ENCODE measurements at regions not wholly inside any gene's neighbourhood (a gene's known extent, or its start where the extent isn't known, plus 50 kb on each side); places are given as distances from the start of the nearest gene placed in this dataset.

DNA sequence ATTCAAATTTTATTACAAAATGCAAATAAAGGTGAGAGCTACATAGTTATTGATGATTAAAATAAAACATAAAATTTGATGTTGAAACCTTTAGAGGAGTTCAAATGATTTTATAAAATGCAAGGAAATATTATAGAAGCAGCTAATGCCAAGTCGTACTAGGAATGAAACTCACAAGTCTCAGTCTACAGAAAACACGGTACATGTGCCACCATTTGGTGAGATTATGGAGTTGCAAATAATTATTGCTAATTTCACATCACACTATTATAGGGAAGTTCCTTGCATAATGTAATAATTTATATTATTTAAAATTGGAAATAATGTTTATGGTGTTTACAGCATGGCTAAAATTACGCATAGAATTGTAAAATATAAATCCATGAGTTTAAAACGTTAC lies 1601.7 kb upstream of the TENM3 start:
- H3K27ac ChIP-seq (replicated peaks), result no peak overlapping the region
- H3K27me3 ChIP-seq (ENCODE audit: insufficient read depth, poor library complexity, severe bottlenecking), result no peaks in the 10 kb centered on the region

DNA sequence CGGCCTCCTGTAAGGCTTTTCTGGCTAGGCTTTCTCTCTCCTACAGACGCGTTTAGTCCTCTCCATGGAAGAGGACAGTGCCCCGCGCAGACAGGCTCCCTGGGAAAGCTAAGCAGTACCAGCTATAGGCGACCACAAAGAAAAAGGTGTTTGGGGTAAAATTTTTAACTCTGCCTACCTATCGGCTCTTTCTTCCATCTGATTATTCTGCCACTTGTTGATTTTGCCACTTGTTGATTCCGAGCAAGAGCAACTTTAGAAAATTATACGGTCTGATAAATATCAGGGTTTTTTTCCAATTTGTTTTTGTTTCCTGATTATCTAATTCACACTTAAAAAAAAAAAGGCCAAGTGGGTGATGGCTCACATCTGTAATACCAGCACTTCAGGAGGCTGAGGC lies 1600.5 kb upstream of the TENM3 start:
- no peaks in the 10 kb centered on the region for H3K27me3 ChIP-seq (ENCODE audit: insufficient read depth, poor library complexity, severe bottlenecking)
- no peak overlapping the region for H3K27ac ChIP-seq (replicated peaks)
- H3K4me3 ChIP-seq (replicated peaks; ENCODE audit: insufficient read depth, low read length), result no peak overlapping the region
- TF ChIP-seq SPI1 (IDR thresholded peaks at IDR 0.05; ENCODE audit: borderline replicate concordance, low read depth), result no peak
- no peak for TF ChIP-seq POLR2AphosphoS5 (IDR thresholded peaks at IDR 0.05; ENCODE audit: low read depth)
- no peak for TF ChIP-seq GABPA (IDR thresholded peaks at IDR 0.05; ENCODE audit: low read depth)
- TF ChIP-seq, protein P1, sequence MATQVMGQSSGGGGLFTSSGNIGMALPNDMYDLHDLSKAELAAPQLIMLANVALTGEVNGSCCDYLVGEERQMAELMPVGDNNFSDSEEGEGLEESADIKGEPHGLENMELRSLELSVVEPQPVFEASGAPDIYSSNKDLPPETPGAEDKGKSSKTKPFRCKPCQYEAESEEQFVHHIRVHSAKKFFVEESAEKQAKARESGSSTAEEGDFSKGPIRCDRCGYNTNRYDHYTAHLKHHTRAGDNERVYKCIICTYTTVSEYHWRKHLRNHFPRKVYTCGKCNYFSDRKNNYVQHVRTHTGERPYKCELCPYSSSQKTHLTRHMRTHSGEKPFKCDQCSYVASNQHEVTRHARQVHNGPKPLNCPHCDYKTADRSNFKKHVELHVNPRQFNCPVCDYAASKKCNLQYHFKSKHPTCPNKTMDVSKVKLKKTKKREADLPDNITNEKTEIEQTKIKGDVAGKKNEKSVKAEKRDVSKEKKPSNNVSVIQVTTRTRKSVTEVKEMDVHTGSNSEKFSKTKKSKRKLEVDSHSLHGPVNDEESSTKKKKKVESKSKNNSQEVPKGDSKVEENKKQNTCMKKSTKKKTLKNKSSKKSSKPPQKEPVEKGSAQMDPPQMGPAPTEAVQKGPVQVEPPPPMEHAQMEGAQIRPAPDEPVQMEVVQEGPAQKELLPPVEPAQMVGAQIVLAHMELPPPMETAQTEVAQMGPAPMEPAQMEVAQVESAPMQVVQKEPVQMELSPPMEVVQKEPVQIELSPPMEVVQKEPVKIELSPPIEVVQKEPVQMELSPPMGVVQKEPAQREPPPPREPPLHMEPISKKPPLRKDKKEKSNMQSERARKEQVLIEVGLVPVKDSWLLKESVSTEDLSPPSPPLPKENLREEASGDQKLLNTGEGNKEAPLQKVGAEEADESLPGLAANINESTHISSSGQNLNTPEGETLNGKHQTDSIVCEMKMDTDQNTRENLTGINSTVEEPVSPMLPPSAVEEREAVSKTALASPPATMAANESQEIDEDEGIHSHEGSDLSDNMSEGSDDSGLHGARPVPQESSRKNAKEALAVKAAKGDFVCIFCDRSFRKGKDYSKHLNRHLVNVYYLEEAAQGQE (IDR thresholded peaks at IDR 0.05; ENCODE audit: insufficient replicate concordance, low read depth), result no peak
- TF ChIP-seq, protein P2, sequence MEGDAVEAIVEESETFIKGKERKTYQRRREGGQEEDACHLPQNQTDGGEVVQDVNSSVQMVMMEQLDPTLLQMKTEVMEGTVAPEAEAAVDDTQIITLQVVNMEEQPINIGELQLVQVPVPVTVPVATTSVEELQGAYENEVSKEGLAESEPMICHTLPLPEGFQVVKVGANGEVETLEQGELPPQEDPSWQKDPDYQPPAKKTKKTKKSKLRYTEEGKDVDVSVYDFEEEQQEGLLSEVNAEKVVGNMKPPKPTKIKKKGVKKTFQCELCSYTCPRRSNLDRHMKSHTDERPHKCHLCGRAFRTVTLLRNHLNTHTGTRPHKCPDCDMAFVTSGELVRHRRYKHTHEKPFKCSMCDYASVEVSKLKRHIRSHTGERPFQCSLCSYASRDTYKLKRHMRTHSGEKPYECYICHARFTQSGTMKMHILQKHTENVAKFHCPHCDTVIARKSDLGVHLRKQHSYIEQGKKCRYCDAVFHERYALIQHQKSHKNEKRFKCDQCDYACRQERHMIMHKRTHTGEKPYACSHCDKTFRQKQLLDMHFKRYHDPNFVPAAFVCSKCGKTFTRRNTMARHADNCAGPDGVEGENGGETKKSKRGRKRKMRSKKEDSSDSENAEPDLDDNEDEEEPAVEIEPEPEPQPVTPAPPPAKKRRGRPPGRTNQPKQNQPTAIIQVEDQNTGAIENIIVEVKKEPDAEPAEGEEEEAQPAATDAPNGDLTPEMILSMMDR (IDR thresholded peaks at IDR 0.05; ENCODE audit: insufficient read depth, low read length), result no peak
- DNase-seq (ENCODE audit: low read depth in 1 of 2, low spot score in 1 of 2), result no peak

More for the DNA sequence above, 1601.7 kb upstream of the TENM3 start:
- H3K4me3 ChIP-seq (replicated peaks; ENCODE audit: insufficient read depth, low read length), result no peak overlapping the region
- no peak for DNase-seq (ENCODE audit: low read depth in 1 of 2, low spot score in 1 of 2)
- TF ChIP-seq, protein P1 (IDR thresholded peaks at IDR 0.05; ENCODE audit: insufficient replicate concordance, low read depth), result no peak
- no peak for TF ChIP-seq GABPA (IDR thresholded peaks at IDR 0.05; ENCODE audit: low read depth)
- TF ChIP-seq, protein P2 (IDR thresholded peaks at IDR 0.05; ENCODE audit: insufficient read depth, low read length), result no peak
- no peak for TF ChIP-seq SPI1 (IDR thresholded peaks at IDR 0.05; ENCODE audit: borderline replicate concordance, low read depth)
- no peak for TF ChIP-seq POLR2AphosphoS5 (IDR thresholded peaks at IDR 0.05; ENCODE audit: low read depth)

DNA sequence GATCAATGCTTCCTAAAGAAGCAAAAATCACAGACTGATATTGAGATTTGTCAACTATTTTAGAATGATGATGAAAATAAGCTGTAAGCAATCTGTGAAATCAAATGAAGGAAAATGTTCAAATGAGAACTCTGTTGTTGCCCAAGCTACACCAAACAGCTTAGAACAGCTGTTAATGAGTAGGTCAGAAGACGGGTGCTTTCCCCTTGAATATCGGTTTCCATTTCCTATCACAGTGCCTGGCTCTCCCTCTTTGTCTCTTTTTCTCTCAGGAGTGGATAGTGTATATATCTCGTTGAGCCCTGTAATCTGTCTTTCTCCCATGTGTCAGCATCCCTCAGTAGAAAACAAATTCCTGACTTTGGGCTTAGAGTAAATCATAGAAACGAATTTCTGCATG lies 1592.9 kb upstream of the TENM3 start:
- no peaks in the 10 kb centered on the region for H3K27me3 ChIP-seq (ENCODE audit: insufficient read depth, poor library complexity, severe bottlenecking)
- DNase-seq (ENCODE audit: low read depth in 1 of 2, low spot score in 1 of 2), result no peak
- no peak for TF ChIP-seq GABPA (IDR thresholded peaks at IDR 0.05; ENCODE audit: low read depth)
- TF ChIP-seq POLR2AphosphoS5 (IDR thresholded peaks at IDR 0.05; ENCODE audit: low read depth), result no peak
- TF ChIP-seq, protein P1 (IDR thresholded peaks at IDR 0.05; ENCODE audit: insufficient replicate concordance, low read depth), result no peak
- TF ChIP-seq, protein P2 (IDR thresholded peaks at IDR 0.05; ENCODE audit: insufficient read depth, low read length), result no peak
- no peak for TF ChIP-seq SPI1 (IDR thresholded peaks at IDR 0.05; ENCODE audit: borderline replicate concordance, low read depth)
- no peak overlapping the region for H3K27ac ChIP-seq (replicated peaks)
- no peak overlapping the region for H3K4me3 ChIP-seq (replicated peaks; ENCODE audit: insufficient read depth, low read length)

Measured in HL-60 (cell line).